GM21526 (cell line): ENCODE measurements at regions not wholly inside any gene's neighbourhood (a gene's known extent, or its start where the extent isn't known, plus 50 kb on each side); places are given as distances from the start of the nearest gene placed in this dataset.

Experiments
- ATAC-seq: cut with Tn5 transposase; IDR thresholded peaks from one replicate; pipeline ENCODE4 v1.9.1; 2021; ENCODE audit warnings: moderate library complexity; ENCODE audit not compliant: unreplicated experiment, low FRiP score

- peak; percentile 43 for ATAC-seq
These were observed 60.9 kb upstream of the PIP5K1B start for GRCh38 chr9:68643901-68644809.

GRCh38 chr9:68644831-68645230 lies 60.2 kb upstream of the PIP5K1B start:
- no peak for ATAC-seq

- no peak for ATAC-seq
These were observed 56.9 kb upstream of the PIP5K1B start for GRCh38 chr9:68648164-68648563.

GRCh38 chr9:68648971-68649370 lies 56.1 kb upstream of the PIP5K1B start:
- no peak for ATAC-seq

GRCh38 chr9:68651280-68651893 lies 53.7 kb upstream of the PIP5K1B start:
- ATAC-seq = no peak

GRCh38 chr9:68653141-68653595 lies 51.9 kb upstream of the PIP5K1B start:
- ATAC-seq = peak; percentile 65

GRCh38 chr9:68654075-68654474 lies 51.0 kb upstream of the PIP5K1B start:
- no peak for ATAC-seq
